ENCODE measurements at regions not wholly inside any gene's neighbourhood (a gene's known extent, or its start where the extent isn't known, plus 50 kb on each side); places are given as distances from the start of the nearest gene placed in this dataset.

DNA sequence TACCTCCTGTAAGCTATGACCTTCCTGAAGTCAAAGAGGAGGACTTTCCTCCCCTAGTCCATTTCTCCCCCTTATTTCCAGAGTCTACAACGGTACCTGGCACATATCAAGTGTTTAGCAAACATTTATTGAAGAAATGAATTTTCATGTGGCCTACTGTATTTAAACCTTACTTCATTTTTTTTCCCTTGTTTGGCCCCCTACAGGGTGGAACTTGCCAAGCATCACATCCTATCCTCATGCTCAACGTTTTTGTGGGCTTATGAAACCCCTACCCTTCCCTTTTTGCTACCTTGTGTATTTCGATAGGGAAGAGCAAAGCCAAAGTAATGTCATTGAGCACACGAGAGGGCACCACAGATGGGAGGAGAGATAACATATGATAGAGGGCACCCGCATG, 1857.8 kb upstream of the WWC1 start:
- no peaks in the 10 kb centered on the region for H4K20me1 ChIP-seq (ENCODE audit: control insufficient read depth, insufficient read depth, low read length, poor library complexity, severe bottlenecking)
- Mint-ChIP-seq H3K27ac (no peak overlapping the region), H3K27me3 (no peaks in the 10 kb centered on the region), H3K9me3 (ENCODE audit: insufficient read depth) (peaks cover 5% of the 10 kb centered on the region), H3K4me3 (no peak overlapping the region), H3K4me1 (no peaks in the 10 kb centered on the region)
- no peak overlapping the region for H3K27ac ChIP-seq (ENCODE audit: low read length in 2 of 2)
- H3K9ac ChIP-seq (ENCODE audit: low read length): no peak overlapping the region
- no peak overlapping the region for H2AFZ ChIP-seq (ENCODE audit: insufficient read depth, low read depth, low read length, poor library complexity, severe bottlenecking)
- DNase-seq: no peak
- H3K4me2 ChIP-seq (replicated peaks; ENCODE audit: low read depth, low read length, poor library complexity, severe bottlenecking): no peak overlapping the region
- H3K36me3 ChIP-seq (replicated peaks in 1 of 2; ENCODE audit: control extremely low read depth in 1 of 2, control insufficient read depth in 1 of 2, extremely low read depth in 1 of 2, insufficient read depth in 2 of 2, low read length in 1 of 2): no peaks in the 10 kb centered on the region
- peaks cover 0 to 3% (median 0%) of the 10 kb centered on the region in 3 donors for H3K9me3 ChIP-seq (ENCODE audit: control extremely low read depth in 1 of 3, control insufficient read depth in 2 of 3, insufficient read depth in 1 of 3, low read length in 2 of 3)
- intact Hi-C loops (cut with micrococcal nuclease): no loop called here
- 87% methylated on average over 3 of the region's 5 CpGs for WGBS (ENCODE audit: insufficient coverage)
- no peak for TF ChIP-seq EZH2 (IDR thresholded peaks at IDR 0.05; ENCODE audit: borderline replicate concordance, insufficient read depth, low read depth, low read length, poor library complexity, severe bottlenecking)
- TF ChIP-seq, protein P1, sequence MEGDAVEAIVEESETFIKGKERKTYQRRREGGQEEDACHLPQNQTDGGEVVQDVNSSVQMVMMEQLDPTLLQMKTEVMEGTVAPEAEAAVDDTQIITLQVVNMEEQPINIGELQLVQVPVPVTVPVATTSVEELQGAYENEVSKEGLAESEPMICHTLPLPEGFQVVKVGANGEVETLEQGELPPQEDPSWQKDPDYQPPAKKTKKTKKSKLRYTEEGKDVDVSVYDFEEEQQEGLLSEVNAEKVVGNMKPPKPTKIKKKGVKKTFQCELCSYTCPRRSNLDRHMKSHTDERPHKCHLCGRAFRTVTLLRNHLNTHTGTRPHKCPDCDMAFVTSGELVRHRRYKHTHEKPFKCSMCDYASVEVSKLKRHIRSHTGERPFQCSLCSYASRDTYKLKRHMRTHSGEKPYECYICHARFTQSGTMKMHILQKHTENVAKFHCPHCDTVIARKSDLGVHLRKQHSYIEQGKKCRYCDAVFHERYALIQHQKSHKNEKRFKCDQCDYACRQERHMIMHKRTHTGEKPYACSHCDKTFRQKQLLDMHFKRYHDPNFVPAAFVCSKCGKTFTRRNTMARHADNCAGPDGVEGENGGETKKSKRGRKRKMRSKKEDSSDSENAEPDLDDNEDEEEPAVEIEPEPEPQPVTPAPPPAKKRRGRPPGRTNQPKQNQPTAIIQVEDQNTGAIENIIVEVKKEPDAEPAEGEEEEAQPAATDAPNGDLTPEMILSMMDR (IDR thresholded peaks at IDR 0.05): no peak
- H3K4me1 ChIP-seq (ENCODE audit: control insufficient read depth in 2 of 2, insufficient read depth in 2 of 2, low read length in 2 of 2): no peaks in the 10 kb centered on the region
- POLR2A ChIA-PET: no interaction called here
- ATAC-seq (ENCODE audit: low read depth): no peak
- H3K4me3 ChIP-seq (ENCODE audit: control extremely low read depth in 1 of 5, extremely low read depth in 1 of 5, insufficient read depth in 1 of 5, low read depth in 2 of 5, low read length in 4 of 5): no peak overlapping the region
- H3K27me3 ChIP-seq (replicated peaks in 1 of 4; ENCODE audit: control extremely low read depth in 1 of 4, control insufficient read depth in 3 of 4, insufficient read depth in 4 of 4, low read length in 3 of 4): no peaks in the 10 kb centered on the region
- H3K79me2 ChIP-seq (ENCODE audit: control insufficient read depth, insufficient read depth, low read length): no peaks in the 10 kb centered on the region
- CTCF ChIA-PET: no interaction called here

DNA sequence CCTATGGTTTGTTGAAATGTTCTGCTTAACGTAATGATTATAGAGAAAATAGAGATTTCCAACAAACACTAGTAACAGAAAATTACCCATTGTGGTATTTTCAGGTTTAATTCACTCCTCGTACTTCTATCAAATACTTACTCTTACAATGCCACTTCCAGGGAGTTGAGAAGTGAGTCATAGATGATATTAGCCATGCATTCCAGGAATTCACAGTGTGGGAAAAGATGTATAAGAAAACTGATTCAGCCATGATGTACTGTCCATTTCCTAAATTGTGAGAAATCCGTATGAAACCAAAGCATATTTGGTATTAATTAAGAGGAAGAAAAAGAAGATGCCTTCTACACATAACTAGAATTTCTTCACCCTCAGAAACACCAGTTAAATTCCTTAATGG, 1854.6 kb upstream of the WWC1 start:
- no peaks in the 10 kb centered on the region for H3K4me1 Mint-ChIP-seq
- DNase-seq (no peak), ATAC-seq (ENCODE audit: low read depth) (no peak)
- TF ChIP-seq, protein P1 (IDR thresholded peaks at IDR 0.05): no peak
- no peak for TF ChIP-seq EZH2 (IDR thresholded peaks at IDR 0.05; ENCODE audit: borderline replicate concordance, insufficient read depth, low read depth, low read length, poor library complexity, severe bottlenecking)
- no peak overlapping the region for H3K27ac Mint-ChIP-seq
- CTCF ChIA-PET: no interaction called here
- Histone ChIP-seq H3K4me1 (ENCODE audit: control insufficient read depth in 2 of 2, insufficient read depth in 2 of 2, low read length in 2 of 2) (no peaks in the 10 kb centered on the region), H3K27ac (ENCODE audit: low read length in 2 of 2) (no peak overlapping the region), H3K4me3 (ENCODE audit: control extremely low read depth in 1 of 5, extremely low read depth in 1 of 5, insufficient read depth in 1 of 5, low read depth in 2 of 5, low read length in 4 of 5) (no peak overlapping the region), H3K79me2 (ENCODE audit: control insufficient read depth, insufficient read depth, low read length) (no peaks in the 10 kb centered on the region), H2AFZ (ENCODE audit: insufficient read depth, low read depth, low read length, poor library complexity, severe bottlenecking) (no peak overlapping the region), H4K20me1 (ENCODE audit: control insufficient read depth, insufficient read depth, low read length, poor library complexity, severe bottlenecking) (no peaks in the 10 kb centered on the region), H3K4me2 (replicated peaks; ENCODE audit: low read depth, low read length, poor library complexity, severe bottlenecking) (no peak overlapping the region), H3K27me3 (replicated peaks in 1 of 4; ENCODE audit: control extremely low read depth in 1 of 4, control insufficient read depth in 3 of 4, insufficient read depth in 4 of 4, low read length in 3 of 4) (no peaks in the 10 kb centered on the region), H3K9ac (ENCODE audit: low read length) (no peak overlapping the region), H3K36me3 (replicated peaks in 1 of 2; ENCODE audit: control extremely low read depth in 1 of 2, control insufficient read depth in 1 of 2, extremely low read depth in 1 of 2, insufficient read depth in 2 of 2, low read length in 1 of 2) (no peaks in the 10 kb centered on the region), H3K9me3 (ENCODE audit: control extremely low read depth in 1 of 3, control insufficient read depth in 2 of 3, insufficient read depth in 1 of 3, low read length in 2 of 3) (no peaks in the 10 kb centered on the region)
- WGBS (ENCODE audit: insufficient coverage): no CpG with 5 or more reads among the region's 3 CpGs
- no peaks in the 10 kb centered on the region for H3K27me3 Mint-ChIP-seq
- no peaks in the 10 kb centered on the region for H3K9me3 Mint-ChIP-seq (ENCODE audit: insufficient read depth)
- POLR2A ChIA-PET: no interaction called here
- no peak overlapping the region for H3K4me3 Mint-ChIP-seq
- intact Hi-C loops (cut with micrococcal nuclease): no loop called here
